Endothelial cell of umbilical vein (primary cell): ENCODE measurements at regions not wholly inside any gene's neighbourhood (a gene's known extent, or its start where the extent isn't known, plus 50 kb on each side); places are given as distances from the start of the nearest gene placed in this dataset.

Experiments
- CTCF ChIP-seq, 2 donors: IDR thresholded peaks; 1 replicate in 1 of 2; 2 replicates in 1 of 2; pipeline ENCODE4 v1.5.1; 2011; ENCODE audit warnings: low read length in 2 of 2, mild to moderate bottlenecking in 2 of 2, moderate library complexity in 2 of 2, control low read depth in 1 of 2, inconsistent platforms in 1 of 2, low read depth in 1 of 2; ENCODE audit not compliant: insufficient read depth in 1 of 2; ENCODE audit errors: extremely low read depth in 1 of 2
- GATA2 ChIP-seq: IDR thresholded peaks from 2 replicates; pipeline ENCODE4 v1.7.0; 2011; ENCODE audit warnings: low read depth, mild to moderate bottlenecking, moderate library complexity, mixed read lengths, low read length; ENCODE audit not compliant: insufficient read length, insufficient read depth
- POLR2A ChIP-seq: IDR thresholded peaks from 2 replicates; pipeline ENCODE4 v1.6.1; 2012; ENCODE audit warnings: low read depth, mild to moderate bottlenecking, control low read depth, low read length

DNA sequence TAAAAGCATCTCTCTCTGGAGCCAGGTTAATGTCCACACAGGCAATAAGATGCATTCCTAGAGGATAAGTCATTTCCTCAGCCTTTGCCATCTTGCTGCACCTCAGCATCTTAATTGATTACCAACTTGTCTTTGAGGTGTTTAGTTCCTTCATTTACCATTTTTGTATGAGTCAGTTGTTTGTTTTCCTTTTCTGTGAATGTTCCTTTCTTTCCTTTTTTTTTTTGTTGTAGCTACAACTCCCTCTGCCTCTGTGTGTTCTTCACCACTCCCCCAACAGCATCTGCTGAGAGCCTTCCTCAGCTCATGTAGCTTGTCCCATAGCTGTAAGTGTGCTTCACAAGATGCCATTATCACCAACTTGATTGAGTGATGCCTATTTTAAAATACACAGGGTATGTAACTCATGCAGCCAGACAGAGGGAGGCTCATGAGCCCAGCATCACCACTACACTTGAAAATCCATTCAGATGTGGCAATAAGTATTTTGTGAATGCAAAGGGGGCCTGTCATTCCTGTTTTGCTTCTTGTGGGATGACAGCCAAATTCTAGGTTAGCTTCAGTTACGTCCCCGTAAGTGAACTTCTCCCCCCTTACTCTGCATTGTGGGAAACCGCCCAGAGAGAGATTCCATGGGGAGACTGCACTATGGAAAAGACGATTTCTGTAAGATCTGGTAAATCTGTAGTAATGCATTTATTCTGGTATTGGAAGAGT, 315.9 kb upstream of the ZEB2 start:
- TF ChIP-seq CTCF (IDR thresholded peaks at IDR 0.05; ENCODE audit: extremely low read depth in 1 of 2, insufficient read depth in 1 of 2, low read depth in 1 of 2, low read length in 2 of 2): no peak
- no peak for TF ChIP-seq POLR2A
- no peak for TF ChIP-seq GATA2
